Upper lobe of left lung (tissue), 4 donors: ENCODE measurements at regions not wholly inside any gene's neighbourhood (a gene's known extent, or its start where the extent isn't known, plus 50 kb on each side); places are given as distances from the start of the nearest gene placed in this dataset.

ENCODE experiments used
- CTCF ChIP-seq, 6 experiments: fragments of 450-650 bp in 4 of 6; fragments of 200-600 bp in 2 of 6; sonication (generic) in 2 of 6; IDR thresholded peaks; one replicate each; pipeline ENCODE4 v1.5.1; 2016 to 2019; ENCODE audit warnings: antibody characterized with exemption in 6 of 6
- POLR2A ChIP-seq, 4 donors: fragments of 450-650 bp; IDR thresholded peaks; one replicate each; pipeline ENCODE4 v1.5.1; 2016 to 2017; ENCODE audit warnings: antibody characterized with exemption in 4 of 4, mild to moderate bottlenecking in 2 of 4
- POLR2AphosphoS5 ChIP-seq, 2 donors: sonication (generic); formaldehyde crosslinking; IDR thresholded peaks; one replicate each; pipeline ENCODE4 v1.5.1; 2017; ENCODE audit warnings: antibody characterized with exemption in 2 of 2

GRCh38 chr3:94968519-94968918 is 905.7 kb downstream of the NSUN3 start:
- no peak for TF ChIP-seq POLR2AphosphoS5 (IDR thresholded peaks at IDR 0.05)
- TF ChIP-seq CTCF (IDR thresholded peaks at IDR 0.05), result no peak
- no peak for TF ChIP-seq POLR2A (IDR thresholded peaks at IDR 0.05)
